A673 (cell line): ENCODE measurements at regions not wholly inside any gene's neighbourhood (a gene's known extent, or its start where the extent isn't known, plus 50 kb on each side); places are given as distances from the start of the nearest gene placed in this dataset.

Experiments
- BruUV-seq: library from RNA; stranded (reverse); fragments of 400-500 nt; replicated peaks from 2 replicates; lab custom pipeline; 2021; lab: Mats Ljungman, UMichigan
- CTCF ChIA-PET: fragments of 300-600 bp; sonication (Branson Sonifier 250); formaldehyde crosslinking; loops from one replicate; lab custom pipeline; 2022; ENCODE audit warnings: antibody characterized with exemption; lab: Charles Lee
- POLR2A ChIA-PET: fragments of 300-600 bp; sonication (Branson Sonifier 250); formaldehyde crosslinking; loops from one replicate; lab custom pipeline; 2022; ENCODE audit warnings: antibody characterized with exemption; ENCODE audit not compliant: low non-redundant PET; lab: Charles Lee
- DNase-seq: peaks from one replicate; pipeline ENCODE4 v3.0.0-alpha.2; 2015; ENCODE audit warnings: low spot score
- H3K27ac ChIP-seq: fragments of 200-600 bp; sonication (generic); 2 replicates; pipeline ENCODE4 v1.5.1; 2016; ENCODE audit warnings: mixed run types, low read depth, mild to moderate bottlenecking, mixed read lengths, antibody characterized with exemption, low read length; ENCODE audit not compliant: poor library complexity, severe bottlenecking
- H3K27me3 ChIP-seq: fragments of 200-600 bp; sonication (generic); replicated peaks from 2 replicates; pipeline ENCODE4 v1.6.1; 2017; ENCODE audit warnings: mixed run types, low read depth, mild to moderate bottlenecking, mixed read lengths, antibody characterized with exemption, low read length; ENCODE audit not compliant: insufficient read depth, poor library complexity
- H3K36me3 ChIP-seq: fragments of 200-600 bp; sonication (generic); 2 replicates; pipeline ENCODE4 v1.6.1; 2016; ENCODE audit warnings: mixed run types, mild to moderate bottlenecking, mixed read lengths, antibody characterized with exemption, low read length; ENCODE audit not compliant: insufficient read depth, poor library complexity, severe bottlenecking
- H3K4me1 ChIP-seq: fragments of 200-600 bp; sonication (generic); 2 replicates; pipeline ENCODE4 v1.6.1; 2017; ENCODE audit warnings: mixed run types, mild to moderate bottlenecking, mixed read lengths, antibody characterized with exemption, low read length; ENCODE audit not compliant: insufficient read depth, poor library complexity, severe bottlenecking
- H3K4me3 ChIP-seq: fragments of 200-600 bp; sonication (generic); 2 replicates; pipeline ENCODE4 v1.5.1; 2016; ENCODE audit warnings: low read depth, mixed run types, mild to moderate bottlenecking, mixed read lengths, low read length; ENCODE audit not compliant: poor library complexity, severe bottlenecking
- H3K9me3 ChIP-seq: fragments of 200-600 bp; sonication (generic); 2 replicates; pipeline ENCODE4 v1.6.1; 2016; ENCODE audit warnings: mixed run types, low read depth, mild to moderate bottlenecking, mixed read lengths, antibody characterized with exemption, low read length; ENCODE audit not compliant: poor library complexity, severe bottlenecking
- EZH2 ChIP-seq: fragments of 200-600 bp; sonication (generic); IDR thresholded peaks from 2 replicates; pipeline ENCODE4 v1.6.1; 2017; ENCODE audit warnings: borderline replicate concordance, low read depth, mild to moderate bottlenecking, mixed read lengths, antibody characterized with exemption, low read length; ENCODE audit not compliant: poor library complexity, severe bottlenecking
- intact Hi-C: fragments of 100-400 bp; cut with micrococcal nuclease; formaldehyde crosslinking; loops from one replicate; pipeline ENCODE4 v1.10.0; 2022; ENCODE audit not compliant: unreplicated experiment
- TF ChIP-seq, protein P1 (sequence below): fragments of 300-800, 200-600 bp; sonication (generic); conservative IDR thresholded peaks from 2 replicates; pipeline ENCODE4 v1.5.1; 2017; ENCODE audit warnings: low read depth, mild to moderate bottlenecking, antibody characterized with exemption, low read length, moderate library complexity, mixed read lengths

DNA sequence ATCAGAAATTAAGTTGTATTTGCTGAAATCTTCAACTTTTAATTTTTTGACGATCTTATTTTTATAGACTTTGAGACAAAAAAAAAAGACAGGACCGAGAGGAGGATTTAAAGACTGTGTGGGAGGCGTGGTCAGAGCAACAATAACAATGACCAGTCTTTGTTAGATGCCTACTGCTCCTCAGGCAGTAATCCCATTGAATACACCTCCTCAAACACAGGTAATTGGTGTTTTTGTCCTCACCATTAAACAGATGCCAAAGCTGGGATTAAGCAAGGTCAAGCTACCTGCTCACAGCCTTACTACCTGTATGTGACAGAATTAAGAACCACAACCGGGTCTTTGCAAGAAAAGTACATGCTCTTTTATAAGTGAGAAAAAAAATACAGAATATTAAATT is 233.3 kb upstream of the GRAMD2B start:
- H3K4me3 ChIP-seq, result no peak overlapping the region

GRCh38 chr5:126192226-126192625 is 231.0 kb upstream of the GRAMD2B start:
- TF ChIP-seq, protein P1, sequence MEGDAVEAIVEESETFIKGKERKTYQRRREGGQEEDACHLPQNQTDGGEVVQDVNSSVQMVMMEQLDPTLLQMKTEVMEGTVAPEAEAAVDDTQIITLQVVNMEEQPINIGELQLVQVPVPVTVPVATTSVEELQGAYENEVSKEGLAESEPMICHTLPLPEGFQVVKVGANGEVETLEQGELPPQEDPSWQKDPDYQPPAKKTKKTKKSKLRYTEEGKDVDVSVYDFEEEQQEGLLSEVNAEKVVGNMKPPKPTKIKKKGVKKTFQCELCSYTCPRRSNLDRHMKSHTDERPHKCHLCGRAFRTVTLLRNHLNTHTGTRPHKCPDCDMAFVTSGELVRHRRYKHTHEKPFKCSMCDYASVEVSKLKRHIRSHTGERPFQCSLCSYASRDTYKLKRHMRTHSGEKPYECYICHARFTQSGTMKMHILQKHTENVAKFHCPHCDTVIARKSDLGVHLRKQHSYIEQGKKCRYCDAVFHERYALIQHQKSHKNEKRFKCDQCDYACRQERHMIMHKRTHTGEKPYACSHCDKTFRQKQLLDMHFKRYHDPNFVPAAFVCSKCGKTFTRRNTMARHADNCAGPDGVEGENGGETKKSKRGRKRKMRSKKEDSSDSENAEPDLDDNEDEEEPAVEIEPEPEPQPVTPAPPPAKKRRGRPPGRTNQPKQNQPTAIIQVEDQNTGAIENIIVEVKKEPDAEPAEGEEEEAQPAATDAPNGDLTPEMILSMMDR, result no peak
- no peak for TF ChIP-seq EZH2
- Histone ChIP-seq H3K27me3 (no peaks in the 10 kb centered on the region), H3K4me3 (no peak overlapping the region), H3K36me3 (no peaks in the 10 kb centered on the region), H3K4me1 (no peaks in the 10 kb centered on the region), H3K9me3 (no peaks in the 10 kb centered on the region), H3K27ac (no peak overlapping the region)
- no TSS peak for BruUV-seq
- intact Hi-C loops, result no loop called here
- DNase-seq, result no peak
- ChIA-PET CTCF (no interaction called here), POLR2A (no interaction called here)

More for the DNA sequence above, 233.3 kb upstream of the GRAMD2B start:
- TF ChIP-seq EZH2, result no peak
- TF ChIP-seq, protein P1, result no peak
- no peak for DNase-seq
- ChIA-PET CTCF (no interaction called here), POLR2A (no interaction called here)
- Histone ChIP-seq H3K4me1 (no peaks in the 10 kb centered on the region), H3K9me3 (no peaks in the 10 kb centered on the region), H3K36me3 (no peaks in the 10 kb centered on the region), H3K27me3 (no peaks in the 10 kb centered on the region), H3K27ac (no peak overlapping the region)
- no TSS peak for BruUV-seq
- intact Hi-C loops, result no loop called here

GRCh38 chr5:126195410-126196100 is 227.7 kb upstream of the GRAMD2B start:
- ChIA-PET POLR2A (no interaction called here), CTCF (no interaction called here)
- no peaks in the 10 kb centered on the region for H3K36me3 ChIP-seq
- no peaks in the 10 kb centered on the region for H3K9me3 ChIP-seq
- TF ChIP-seq EZH2, result no peak
- TF ChIP-seq, protein P1, result no peak
- intact Hi-C loops, result no loop called here
- peaks cover 5% of the 10 kb centered on the region for H3K27me3 ChIP-seq
- no peak for DNase-seq
- no peak overlapping the region for H3K4me3 ChIP-seq
- BruUV-seq, result no TSS peak
- H3K4me1 ChIP-seq, result no peaks in the 10 kb centered on the region
- H3K27ac ChIP-seq, result no peak overlapping the region
